ENCODE measurements at regions not wholly inside any gene's neighbourhood (a gene's known extent, or its start where the extent isn't known, plus 50 kb on each side); places are given as distances from the start of the nearest gene placed in this dataset.

DNA sequence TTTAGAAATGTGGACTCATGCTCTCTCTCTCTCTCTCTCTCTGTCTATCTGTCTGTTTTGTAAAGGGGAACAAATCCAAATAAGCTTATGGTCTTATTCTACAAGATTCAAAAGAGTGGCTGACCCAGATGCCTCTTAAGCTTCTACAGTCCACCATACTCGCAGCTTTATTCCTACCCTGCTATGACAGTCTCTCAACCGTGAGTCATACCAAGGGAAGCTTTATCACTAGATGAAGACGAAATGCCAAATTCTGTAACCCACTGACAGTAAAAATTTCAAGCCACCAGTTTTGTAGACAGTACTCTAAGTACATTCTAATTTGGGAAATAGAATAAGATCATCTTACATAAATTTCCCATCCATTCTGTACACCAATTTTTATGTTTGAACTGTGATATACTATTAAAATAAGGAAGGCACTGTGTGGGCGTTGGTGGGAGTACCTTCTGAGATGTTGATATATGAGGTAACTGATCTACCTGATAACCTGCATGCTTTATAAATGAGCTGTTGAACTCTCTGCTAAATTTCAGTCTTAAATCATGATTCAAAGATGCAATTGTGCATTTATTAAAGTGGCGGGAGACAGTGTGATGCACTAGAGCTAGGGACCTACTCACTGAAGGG is 153.2 kb downstream of the KLF6 start:
- Histone ChIP-seq H3K27ac (no peak overlapping the region), H3K36me3 (no peaks in the 10 kb centered on the region), H3K9me3 (peaks cover 0 to 11% (median 0%) of the 10 kb centered on the region in 12 donors), H3K4me3 (no peak overlapping the region), H3K27me3 (no peaks in the 10 kb centered on the region), H3K4me1 (no peaks in the 10 kb centered on the region)
- TF ChIP-seq, protein P1, sequence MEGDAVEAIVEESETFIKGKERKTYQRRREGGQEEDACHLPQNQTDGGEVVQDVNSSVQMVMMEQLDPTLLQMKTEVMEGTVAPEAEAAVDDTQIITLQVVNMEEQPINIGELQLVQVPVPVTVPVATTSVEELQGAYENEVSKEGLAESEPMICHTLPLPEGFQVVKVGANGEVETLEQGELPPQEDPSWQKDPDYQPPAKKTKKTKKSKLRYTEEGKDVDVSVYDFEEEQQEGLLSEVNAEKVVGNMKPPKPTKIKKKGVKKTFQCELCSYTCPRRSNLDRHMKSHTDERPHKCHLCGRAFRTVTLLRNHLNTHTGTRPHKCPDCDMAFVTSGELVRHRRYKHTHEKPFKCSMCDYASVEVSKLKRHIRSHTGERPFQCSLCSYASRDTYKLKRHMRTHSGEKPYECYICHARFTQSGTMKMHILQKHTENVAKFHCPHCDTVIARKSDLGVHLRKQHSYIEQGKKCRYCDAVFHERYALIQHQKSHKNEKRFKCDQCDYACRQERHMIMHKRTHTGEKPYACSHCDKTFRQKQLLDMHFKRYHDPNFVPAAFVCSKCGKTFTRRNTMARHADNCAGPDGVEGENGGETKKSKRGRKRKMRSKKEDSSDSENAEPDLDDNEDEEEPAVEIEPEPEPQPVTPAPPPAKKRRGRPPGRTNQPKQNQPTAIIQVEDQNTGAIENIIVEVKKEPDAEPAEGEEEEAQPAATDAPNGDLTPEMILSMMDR (IDR thresholded peaks at IDR 0.05) = no peak
- TF ChIP-seq POLR2A (IDR thresholded peaks at IDR 0.05) = no peak
- no peak for DNase-seq
- 84 to 92% (median 90%) methylated on average over 5 of the region's 5 CpGs for WGBS, 4 donors
- ATAC-seq = no peak
- intact Hi-C loops (cut with DNase I) = no loop called here

DNA sequence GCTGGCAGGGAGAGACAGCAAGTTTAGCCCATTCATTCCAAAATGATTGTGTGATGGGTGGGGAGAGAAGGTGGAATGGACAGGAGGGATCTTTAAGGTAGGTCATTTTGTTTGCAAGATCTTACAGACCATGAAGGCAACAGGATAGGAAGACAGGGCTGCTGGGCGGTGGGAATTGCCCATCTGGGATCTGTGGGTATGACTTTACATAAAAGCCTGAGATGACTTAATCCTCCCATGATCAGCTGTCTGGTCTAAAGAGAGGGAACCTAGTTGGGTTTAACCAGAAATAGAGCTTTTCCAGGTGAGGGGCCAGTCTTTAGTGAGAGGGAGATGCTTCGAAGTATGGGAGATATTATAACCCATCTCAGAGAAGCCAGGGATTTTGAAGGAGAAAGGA is 153.7 kb downstream of the KLF6 start:
- intact Hi-C loops (cut with DNase I) = no loop called here
- 95 to 96% (median 95%) methylated on average over 2 of the region's 2 CpGs for WGBS, 4 donors
- TF ChIP-seq POLR2A (IDR thresholded peaks at IDR 0.05) = no peak
- TF ChIP-seq, protein P1 (IDR thresholded peaks at IDR 0.05) = no peak
- ATAC-seq = no peak
- DNase-seq = no peak
- Histone ChIP-seq H3K4me3 (no peak overlapping the region), H3K4me1 (no peaks in the 10 kb centered on the region), H3K27me3 (no peaks in the 10 kb centered on the region), H3K9me3 (peaks cover 0 to 11% (median 0%) of the 10 kb centered on the region in 12 donors), H3K36me3 (no peaks in the 10 kb centered on the region), H3K27ac (no peak overlapping the region)

DNA sequence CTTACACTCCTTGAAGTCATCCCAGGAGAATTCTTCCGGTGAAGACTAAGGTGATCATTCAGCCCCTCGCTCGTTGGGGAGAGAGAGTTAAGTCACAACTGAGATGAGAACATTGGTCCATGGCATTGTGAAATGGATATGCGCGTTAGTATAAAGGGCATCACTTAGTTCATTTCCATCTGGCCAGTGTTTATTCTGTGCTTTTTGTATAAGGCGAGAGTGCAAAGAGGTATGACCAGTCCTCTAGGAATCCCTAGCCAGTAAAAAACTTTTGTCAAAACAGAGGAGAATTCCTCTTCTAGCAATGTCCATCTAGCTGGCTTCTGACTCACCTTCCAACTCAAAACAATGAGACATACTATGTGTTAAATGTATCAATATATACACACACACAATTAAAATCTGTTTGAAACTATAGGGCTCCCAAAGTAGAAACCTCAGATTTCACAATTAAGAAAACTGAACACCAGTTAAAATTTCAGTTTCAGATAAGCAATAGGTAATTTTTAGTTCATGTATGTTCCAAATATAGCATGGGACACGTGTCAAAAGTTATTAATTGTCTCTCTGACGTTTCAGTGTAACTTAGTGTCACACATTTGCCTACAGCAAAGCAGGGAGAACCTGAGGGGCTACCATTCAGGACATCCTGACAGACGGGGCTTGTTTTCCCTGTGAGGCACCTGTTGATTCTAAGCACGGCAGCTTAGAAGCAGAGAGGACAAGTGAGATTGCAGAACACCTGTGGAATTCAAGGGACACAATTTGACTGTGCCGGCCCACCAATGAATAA is 158.9 kb downstream of the KLF6 start:
- Histone ChIP-seq H3K9me3 (peaks cover 0 to 17% (median under 1%) of the 10 kb centered on the region in 12 donors), H3K4me3 (no peak overlapping the region), H3K27ac (no peak overlapping the region), H3K36me3 (no peaks in the 10 kb centered on the region), H3K4me1 (peaks cover 0 to 20% (median 8%) of the 10 kb centered on the region in 12 donors), H3K27me3 (no peaks in the 10 kb centered on the region)
- TF ChIP-seq, protein P1 (IDR thresholded peaks at IDR 0.05) = no peak
- no peak for TF ChIP-seq POLR2A (IDR thresholded peaks at IDR 0.05)
- ATAC-seq (no peak), DNase-seq (no peak)
- intact Hi-C loops (cut with DNase I) = loop anchor here in 1 of 10 donors (10.0 kb wide), 1 partner anchor 159 kb away; the partner anchor contains the start of gene KLF6
- WGBS, 4 donors = 82 to 85% (median 84%) methylated on average over 11 of the region's 11 CpGs

DNA sequence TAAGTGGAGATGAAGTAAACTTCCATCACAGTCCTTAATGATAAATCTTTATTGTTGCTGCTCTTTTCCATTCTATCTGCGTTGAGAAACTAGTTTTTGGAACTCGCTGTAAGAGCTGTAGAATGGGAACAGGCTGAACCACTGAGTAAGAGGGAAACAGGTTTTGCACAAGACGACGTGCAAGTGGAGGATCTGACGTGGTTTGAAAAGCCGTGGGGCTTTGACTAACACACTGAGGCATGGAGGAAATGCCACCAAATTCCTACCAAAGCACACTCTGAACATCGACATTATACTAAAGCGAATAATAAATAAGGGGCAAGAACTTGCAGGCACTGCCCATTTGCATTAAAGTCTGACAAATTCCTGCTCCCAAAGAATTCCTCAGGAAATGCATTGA is 160.6 kb downstream of the KLF6 start:
- no peak for DNase-seq
- intact Hi-C loops (cut with DNase I) = loop anchor here in 1 of 10 donors (10.0 kb wide), 1 partner anchor 160 kb away; the partner anchor contains the start of gene KLF6
- H3K27ac ChIP-seq = peak overlapping the region in 6 of 12 donors; percentile 11 to 69 (median 40)
- peaks cover 0 to 28% (median 8%) of the 10 kb centered on the region in 12 donors for H3K9me3 ChIP-seq
- 75 to 93% (median 84%) methylated on average over 8 of the region's 8 CpGs for WGBS, 4 donors
- TF ChIP-seq POLR2A (IDR thresholded peaks at IDR 0.05) = no peak
- TF ChIP-seq, protein P1 (IDR thresholded peaks at IDR 0.05) = no peak
- H3K36me3 ChIP-seq = no peaks in the 10 kb centered on the region
- peaks cover 0 to 20% (median 8%) of the 10 kb centered on the region in 12 donors for H3K4me1 ChIP-seq
- no peak overlapping the region for H3K4me3 ChIP-seq
- ATAC-seq = peak in 1 of 4 donors; percentile 11
- H3K27me3 ChIP-seq = no peaks in the 10 kb centered on the region

Data from heart left ventricle (tissue), 16 donors.